PC-9 (cell line): ENCODE measurements at regions not wholly inside any gene's neighbourhood (a gene's known extent, or its start where the extent isn't known, plus 50 kb on each side); places are given as distances from the start of the nearest gene placed in this dataset.

Experiments used
- EZH2 ChIP-seq: fragments of 200-600 bp; sonication (generic); IDR thresholded peaks from 2 replicates; pipeline ENCODE4 v1.8.0; 2017; ENCODE audit warnings: antibody characterized with exemption, low read depth
- TF ChIP-seq, protein P1 (sequence below): fragments of 200-600 bp; sonication (generic); conservative IDR thresholded peaks from 2 replicates; pipeline ENCODE4 v1.6.1; 2017; ENCODE audit warnings: mixed run types, antibody characterized with exemption, mild to moderate bottlenecking, moderate library complexity

DNA sequence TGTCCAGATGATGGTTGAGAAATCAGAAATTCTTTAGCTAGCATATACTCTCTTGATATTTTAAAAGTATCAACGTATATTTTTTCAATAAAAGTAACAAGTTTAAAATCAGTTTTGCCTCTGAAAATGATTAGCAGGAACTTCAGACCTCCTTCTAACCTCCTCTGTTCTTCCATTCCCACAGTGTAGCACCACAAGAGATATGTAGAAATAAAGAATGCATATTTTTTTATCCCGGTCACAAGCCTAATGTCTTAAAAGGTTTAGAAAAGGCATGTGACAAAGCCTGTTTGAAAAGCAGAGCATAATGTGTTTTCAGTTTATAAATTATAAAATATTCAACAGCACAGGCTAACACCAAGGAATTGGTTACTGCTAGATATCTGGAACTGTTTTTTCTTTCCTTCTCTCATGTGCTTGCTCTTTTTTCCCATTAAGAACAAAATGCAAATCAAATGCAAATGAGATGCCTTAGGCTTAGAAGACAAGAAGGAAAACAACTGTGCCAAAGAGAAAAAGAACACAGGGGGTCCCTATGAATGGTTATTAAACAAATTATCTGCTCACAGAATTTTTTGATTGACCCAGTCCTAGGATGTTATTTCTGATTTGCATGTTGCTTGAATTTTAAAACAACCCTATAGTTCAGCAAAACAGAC is 351.7 kb upstream of the FAM241A start:
- TF ChIP-seq, protein P1, sequence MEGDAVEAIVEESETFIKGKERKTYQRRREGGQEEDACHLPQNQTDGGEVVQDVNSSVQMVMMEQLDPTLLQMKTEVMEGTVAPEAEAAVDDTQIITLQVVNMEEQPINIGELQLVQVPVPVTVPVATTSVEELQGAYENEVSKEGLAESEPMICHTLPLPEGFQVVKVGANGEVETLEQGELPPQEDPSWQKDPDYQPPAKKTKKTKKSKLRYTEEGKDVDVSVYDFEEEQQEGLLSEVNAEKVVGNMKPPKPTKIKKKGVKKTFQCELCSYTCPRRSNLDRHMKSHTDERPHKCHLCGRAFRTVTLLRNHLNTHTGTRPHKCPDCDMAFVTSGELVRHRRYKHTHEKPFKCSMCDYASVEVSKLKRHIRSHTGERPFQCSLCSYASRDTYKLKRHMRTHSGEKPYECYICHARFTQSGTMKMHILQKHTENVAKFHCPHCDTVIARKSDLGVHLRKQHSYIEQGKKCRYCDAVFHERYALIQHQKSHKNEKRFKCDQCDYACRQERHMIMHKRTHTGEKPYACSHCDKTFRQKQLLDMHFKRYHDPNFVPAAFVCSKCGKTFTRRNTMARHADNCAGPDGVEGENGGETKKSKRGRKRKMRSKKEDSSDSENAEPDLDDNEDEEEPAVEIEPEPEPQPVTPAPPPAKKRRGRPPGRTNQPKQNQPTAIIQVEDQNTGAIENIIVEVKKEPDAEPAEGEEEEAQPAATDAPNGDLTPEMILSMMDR: no peak
- no peak for TF ChIP-seq EZH2
